DMS114 treated with DMSO at 0.1 percent for 48 hours (cell line): ENCODE measurements at regions not wholly inside any gene's neighbourhood (a gene's known extent, or its start where the extent isn't known, plus 50 kb on each side); places are given as distances from the start of the nearest gene placed in this dataset.

Experiments
- DNase-seq: peaks from one replicate; lab custom pipeline; 2025; ENCODE audit not compliant: unreplicated experiment; lab: John Stamatoyannopoulos, UW

DNA sequence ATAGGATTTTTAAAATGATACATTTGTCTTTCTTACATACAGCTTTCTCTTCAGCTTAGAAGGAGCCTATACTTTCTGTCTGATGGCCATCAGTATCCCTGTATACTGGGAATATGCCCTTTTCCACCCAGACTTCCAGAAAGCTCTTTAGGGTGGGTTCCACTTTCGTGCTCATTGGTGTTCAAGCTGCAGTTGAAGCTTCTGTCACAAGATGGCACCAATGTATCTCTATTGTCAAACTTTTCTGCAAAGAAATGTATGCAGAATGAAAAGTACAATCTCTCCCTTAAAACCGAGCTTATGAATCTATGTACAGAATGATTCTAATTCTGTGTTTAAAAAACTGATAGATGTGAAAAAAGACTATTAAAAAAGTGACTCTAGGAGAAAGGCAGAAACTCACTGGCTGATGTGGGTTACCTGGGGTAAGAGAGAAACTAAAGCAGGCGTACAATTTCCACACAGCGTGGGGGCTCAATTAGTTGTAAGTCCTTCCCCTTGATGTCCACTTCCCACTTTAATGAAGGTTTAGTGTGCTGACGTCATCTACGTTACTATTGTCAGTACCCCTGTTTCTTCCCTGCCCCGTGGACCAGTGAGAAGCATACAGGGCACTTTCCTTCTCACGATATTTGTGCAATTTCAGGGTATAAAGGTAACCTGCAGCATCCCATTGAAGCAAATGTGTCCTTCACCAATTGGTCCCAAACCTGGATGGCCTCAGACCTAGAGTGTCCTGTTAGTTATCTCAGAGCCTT is 57.3 kb upstream of the TCEAL2 start:
- DNase-seq = peak; percentile 13

GRCh38 chrX:102063445-102064074 is 61.9 kb upstream of the TCEAL2 start:
- DNase-seq = no peak

DNA sequence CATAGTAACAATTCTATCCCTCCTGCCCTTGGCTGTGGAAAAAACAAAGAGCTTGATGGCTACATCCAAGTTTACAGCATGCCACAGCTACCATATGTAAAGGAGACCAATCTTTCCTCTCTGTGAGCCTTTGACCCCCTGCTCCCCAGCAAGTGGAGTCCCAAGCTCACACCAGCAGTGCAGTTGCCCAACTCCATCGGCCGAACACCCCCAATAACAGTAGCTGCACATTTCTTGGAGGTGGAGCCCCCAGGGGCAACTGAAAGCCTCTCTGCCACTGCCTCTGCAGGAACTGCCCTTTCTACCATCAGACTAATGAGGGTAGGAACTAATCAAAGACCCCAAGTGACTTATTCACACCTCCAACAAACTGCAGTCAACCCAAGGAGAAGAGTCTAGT is 81.0 kb upstream of the TCEAL2 start:
- no peak for DNase-seq

DNA sequence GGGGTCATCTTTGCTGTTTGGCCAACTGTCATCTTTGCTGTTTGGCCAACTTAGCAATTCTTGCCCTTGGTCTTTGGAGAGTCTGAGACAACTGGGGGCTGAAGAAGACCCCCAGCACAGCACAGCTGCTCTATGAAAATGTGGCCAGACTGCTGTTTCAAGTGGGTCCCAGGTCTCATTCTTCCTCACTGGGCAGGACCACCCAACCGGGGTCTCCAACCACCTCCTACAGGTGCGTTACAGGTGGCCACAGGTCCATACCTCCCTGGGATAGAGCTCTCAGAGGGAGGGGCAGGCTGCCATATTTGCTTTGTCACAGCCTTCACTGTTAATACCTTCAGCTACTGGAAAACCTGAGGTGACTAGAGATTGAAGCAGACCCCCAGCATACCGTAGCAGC is 82.1 kb upstream of the TCEAL2 start:
- DNase-seq = no peak

- DNase-seq = no peak
These were observed 82.8 kb upstream of the TCEAL2 start for GRCh38 chrX:102042372-102043325.

DNA sequence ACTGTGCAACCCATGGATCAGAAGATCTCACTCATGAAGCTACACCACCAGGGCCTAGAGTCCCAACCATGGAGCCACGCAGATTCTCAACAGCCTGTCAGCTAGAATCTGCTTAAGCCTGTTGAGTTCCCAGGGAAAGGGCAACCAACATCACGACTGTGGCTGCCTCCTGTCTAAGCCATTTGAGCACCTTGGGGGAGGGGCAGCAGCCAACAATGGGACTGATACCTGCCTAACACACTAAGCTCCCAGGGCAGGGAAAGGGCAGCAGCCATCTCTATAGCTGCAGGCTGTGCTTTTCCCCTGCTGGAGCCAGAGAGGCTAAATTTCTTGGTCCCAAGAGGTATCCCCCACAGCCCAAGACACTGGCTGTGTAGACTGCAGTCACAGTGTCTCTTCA is 96.5 kb upstream of the TCEAL2 start:
- no peak for DNase-seq

GRCh38 chrX:102018208-102018607 is 86.4 kb upstream of the ZMAT1 start:
- DNase-seq = no peak

- no peak for DNase-seq
These were observed 77.1 kb upstream of the ZMAT1 start for GRCh38 chrX:102008901-102009300.

- no peak for DNase-seq
These were observed 68.1 kb upstream of the ZMAT1 start for GRCh38 chrX:101999644-102000539.

DNA sequence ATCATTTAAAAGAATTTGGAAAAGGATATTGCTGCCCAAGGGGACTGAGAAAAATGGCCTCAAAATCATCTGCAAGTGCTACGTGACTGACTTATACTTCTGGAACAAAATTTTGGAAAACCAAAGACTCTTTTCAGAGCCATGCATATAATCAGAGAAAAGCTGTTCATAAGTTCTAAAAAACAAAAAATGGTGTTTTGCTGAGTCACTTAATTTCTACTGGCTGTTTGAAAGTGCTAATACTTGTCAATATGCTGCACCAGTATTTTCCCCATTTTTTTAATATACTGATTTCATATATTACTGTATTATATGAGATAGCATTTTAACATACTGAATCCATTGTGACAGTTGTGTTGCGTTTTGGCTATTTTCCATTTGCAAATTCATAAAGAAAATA is 61.5 kb upstream of the ZMAT1 start:
- no peak for DNase-seq

DNA sequence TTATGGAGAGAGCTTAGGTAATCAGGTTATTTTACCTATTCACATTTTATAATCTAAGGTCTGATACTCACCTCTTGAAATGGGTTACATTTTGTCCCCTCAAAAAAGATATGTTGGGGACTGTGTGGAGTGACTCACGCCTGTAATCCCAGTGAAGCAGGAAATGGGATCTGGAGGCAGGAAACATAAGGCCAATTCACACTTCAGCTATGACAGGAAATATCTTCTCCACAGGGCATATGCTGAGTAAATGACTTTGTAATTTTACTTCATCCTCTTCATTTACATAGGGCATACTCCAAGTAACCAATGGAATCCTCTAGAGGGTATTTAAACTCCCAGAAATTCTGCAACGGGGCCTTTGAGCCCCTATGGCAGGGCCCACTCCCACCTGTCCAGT is 54.8 kb upstream of the ZMAT1 start:
- no peak for DNase-seq
